GM21786 (cell line): ENCODE measurements at regions not wholly inside any gene's neighbourhood (a gene's known extent, or its start where the extent isn't known, plus 50 kb on each side); places are given as distances from the start of the nearest gene placed in this dataset.
"Not testable (repeated sequence)": the region's sequence is repeated elsewhere in the genome, so short reads cannot be mapped to it uniquely, and the experiment has no call there.

Experiments used
- ATAC-seq: cut with Tn5 transposase; IDR thresholded peaks from one replicate; pipeline ENCODE4 v1.9.1; 2021; ENCODE audit not compliant: unreplicated experiment

GRCh38 chr13:111006506-111007031, 91.7 kb upstream of the ANKRD10 start:
- ATAC-seq: no peak

DNA sequence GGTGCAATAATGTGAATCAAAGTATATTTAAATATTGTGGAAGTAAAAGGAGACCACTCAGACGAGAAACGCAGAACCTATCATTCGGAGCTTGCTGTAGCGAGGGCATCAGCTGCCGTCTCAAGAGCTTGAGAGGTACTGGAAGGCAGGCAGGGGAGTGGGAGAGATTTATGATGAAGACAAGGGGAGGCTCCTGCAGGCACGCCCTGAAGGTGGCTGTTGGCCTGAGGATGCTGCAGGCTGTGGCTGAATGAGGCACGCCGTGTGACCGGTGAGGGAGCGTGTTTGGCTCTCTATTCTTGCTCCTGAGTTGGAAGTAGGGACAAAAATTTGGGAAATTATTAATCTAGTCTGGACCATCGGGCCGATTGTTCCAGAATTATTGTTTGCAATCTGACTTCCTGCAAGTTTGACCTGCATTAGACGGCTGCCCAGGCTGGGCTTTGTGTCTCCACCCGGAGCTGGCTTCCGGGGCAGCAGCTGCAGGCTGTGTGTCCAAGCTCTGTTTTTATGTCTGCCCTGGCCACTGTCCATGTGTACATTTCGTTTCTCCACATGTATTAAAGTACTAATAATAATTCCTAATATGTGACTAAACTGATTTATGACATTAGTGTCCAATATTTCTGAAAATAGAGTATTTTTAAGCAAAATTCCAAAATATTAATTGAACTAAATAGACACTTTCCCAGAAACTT, 91.1 kb upstream of the ANKRD10 start:
- ATAC-seq: no peak

GRCh38 chr13:111005364-111005763, 90.5 kb upstream of the ANKRD10 start:
- ATAC-seq: no peak

DNA sequence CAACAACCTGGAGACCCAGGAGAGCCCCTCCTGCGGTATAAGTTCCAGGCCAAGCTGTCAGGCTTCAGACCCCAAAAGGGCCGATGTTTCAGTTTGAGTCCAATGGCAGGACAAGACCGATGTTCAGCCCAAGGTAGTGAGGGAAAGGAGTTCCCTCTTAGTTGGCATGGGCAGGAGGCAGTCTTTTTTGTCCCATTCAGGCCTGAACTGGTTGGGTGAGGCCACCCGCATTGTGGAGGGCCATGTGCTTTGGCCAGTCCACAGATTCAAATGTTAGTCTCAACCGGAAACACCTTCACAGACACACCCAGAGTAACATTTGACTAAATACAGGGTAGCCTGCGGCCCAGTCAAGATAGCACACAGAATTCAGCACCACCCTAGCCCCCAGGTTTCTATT, 89.6 kb upstream of the ANKRD10 start:
- no peak for ATAC-seq

GRCh38 chr13:111001636-111002035, 86.8 kb upstream of the ANKRD10 start:
- ATAC-seq: no peak

- no peak for ATAC-seq
Measured at GRCh38 chr13:110993788-110994187, 78.9 kb upstream of the ANKRD10 start.

DNA sequence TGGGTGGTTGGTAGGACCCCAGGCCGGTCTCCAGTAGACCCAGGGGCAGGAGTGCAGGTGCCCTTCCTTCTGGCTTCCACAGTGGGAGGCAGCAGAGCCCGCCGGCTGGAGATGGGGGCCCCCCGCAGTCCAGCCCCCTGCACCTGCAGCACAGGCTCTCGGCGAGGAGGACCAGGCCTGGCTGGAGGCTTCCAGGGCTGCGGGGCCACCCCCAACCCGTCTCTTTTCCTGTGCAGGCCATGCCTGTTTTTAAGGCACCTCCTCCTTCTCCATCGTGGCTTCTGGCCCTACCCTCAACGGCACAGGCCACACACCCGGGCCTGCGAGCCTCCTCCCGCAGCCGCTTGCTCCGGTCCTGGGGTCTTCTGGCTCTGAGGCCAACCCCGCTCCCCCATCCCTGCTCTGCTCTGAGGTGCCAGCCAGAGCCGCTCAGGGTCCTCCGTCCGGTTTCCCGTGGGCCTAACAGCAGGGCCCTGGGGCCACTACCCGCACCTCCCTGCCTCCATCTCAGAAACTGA, 77.2 kb upstream of the ANKRD10 start:
- ATAC-seq: no peak

DNA sequence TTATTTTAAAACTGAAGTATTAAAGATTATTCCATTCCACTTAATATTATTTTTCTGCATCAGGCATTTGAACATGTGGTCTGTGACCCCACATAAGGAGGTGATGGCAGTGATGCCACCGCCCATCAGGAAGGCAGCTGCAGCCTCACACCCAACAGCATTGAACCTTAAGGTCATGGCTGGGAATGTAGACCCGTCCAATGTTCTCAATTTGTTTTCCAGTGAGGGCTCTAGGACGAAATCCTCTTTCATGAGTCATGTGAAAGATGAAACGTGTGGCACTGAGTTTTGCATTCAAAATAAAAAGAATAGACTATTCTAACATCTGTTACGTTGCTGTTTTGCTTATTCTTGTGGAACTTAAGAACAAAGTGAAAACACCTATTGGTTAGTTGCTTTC, 74.5 kb upstream of the ANKRD10 start:
- ATAC-seq: no peak

- no peak for ATAC-seq
Measured at GRCh38 chr13:110985541-110985940, 70.7 kb upstream of the ANKRD10 start.

- ATAC-seq: no peak
Measured at GRCh38 chr13:110984798-110985197, 69.9 kb upstream of the ANKRD10 start.

- no peak for ATAC-seq
Measured at GRCh38 chr13:110984381-110984780, 69.5 kb upstream of the ANKRD10 start.

- ATAC-seq: no peak
Measured at GRCh38 chr13:110983241-110983640, 68.4 kb upstream of the ANKRD10 start.

GRCh38 chr13:110981379-110981778, 66.5 kb upstream of the ANKRD10 start:
- ATAC-seq: no peak

- ATAC-seq: no peak
Measured at GRCh38 chr13:110980921-110981320, 66.1 kb upstream of the ANKRD10 start.

- ATAC-seq: not testable (repeated sequence)
Measured at GRCh38 chr13:110979149-110979548, 64.3 kb upstream of the ANKRD10 start.

GRCh38 chr13:110978390-110978789, 63.5 kb upstream of the ANKRD10 start:
- ATAC-seq: no peak

DNA sequence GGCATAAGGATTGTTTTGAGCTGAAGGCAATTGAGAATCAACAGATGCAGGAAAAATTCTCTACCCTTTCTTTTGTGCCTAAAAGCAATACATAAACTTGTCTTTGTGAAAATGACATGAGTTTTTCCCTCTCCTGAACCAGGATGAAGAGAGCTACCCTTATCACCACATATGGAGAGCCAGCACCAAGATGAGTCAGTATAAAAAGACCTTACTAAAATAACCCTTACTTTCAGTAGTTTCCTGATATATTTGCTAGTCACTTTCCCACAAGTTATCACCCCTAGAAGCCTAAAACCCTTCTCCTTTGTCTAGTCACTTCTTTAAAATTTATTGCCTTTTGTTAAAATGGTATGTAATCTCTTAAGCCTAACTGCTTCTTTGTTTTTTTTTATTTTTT, 61.9 kb upstream of the ANKRD10 start:
- no peak for ATAC-seq

GRCh38 chr13:110973007-110973700, 58.3 kb upstream of the ANKRD10 start:
- ATAC-seq: no peak

DNA sequence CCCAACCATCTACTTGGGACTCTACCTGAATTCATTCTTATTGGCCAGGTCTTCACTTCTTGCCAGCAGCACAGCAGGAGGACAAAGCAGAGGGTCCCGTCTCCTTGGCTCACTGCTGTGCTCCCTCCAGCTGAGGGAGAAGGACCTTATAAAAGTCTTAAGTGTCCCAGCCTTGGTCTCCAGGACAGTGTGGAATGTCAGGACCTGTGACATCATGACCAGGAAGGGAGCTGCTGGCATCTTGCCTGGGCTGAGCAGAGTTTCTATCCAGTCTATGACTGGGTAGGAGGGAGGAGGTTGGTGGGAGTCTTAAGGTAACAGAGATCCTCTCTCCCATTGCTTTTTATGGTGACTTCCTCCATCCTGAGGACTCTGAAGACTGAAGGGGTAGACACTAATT, 56.6 kb upstream of the ANKRD10 start:
- ATAC-seq: no peak

- ATAC-seq: not testable (repeated sequence)
Measured at GRCh38 chr13:110967156-110967855, 52.4 kb upstream of the ANKRD10 start.

DNA sequence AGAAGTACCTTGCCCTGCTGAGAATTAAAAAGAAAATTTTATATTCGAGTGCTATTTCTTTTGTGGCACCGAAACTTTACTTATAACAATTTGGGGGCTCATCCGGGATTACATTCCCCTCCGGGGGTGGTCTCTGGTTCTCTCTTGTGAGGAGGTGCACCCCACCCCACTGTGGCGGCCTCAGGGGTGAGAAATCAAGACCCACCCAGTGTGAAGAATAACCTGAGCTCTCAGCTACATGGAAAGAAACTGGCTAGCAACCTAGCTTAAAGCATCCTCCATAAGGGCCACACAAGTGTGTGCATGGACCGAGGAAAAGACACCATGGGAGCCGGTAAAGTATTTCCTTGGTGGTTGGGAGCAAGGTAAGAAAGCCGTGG, 50.9 kb upstream of the ANKRD10 start:
- ATAC-seq: no peak
